Activated T-cell treated with anti-CD3 and anti-CD28 coated beads, Interleukin-2, amount 50 U/mL, for 72 hours (primary cell): ENCODE measurements at regions not wholly inside any gene's neighbourhood (a gene's known extent, or its start where the extent isn't known, plus 50 kb on each side); places are given as distances from the start of the nearest gene placed in this dataset.

ENCODE experiments used
- ATAC-seq, 2 donors: fragments of 150-1000 bp; cut with Tn5 transposase; replicated peaks in 1 of 2; 2 replicates each; pipeline ENCODE4 v1.10.0; 2021; ENCODE audit warnings: moderate library complexity in 2 of 2, mild to moderate bottlenecking in 1 of 2
- DNase-seq, 2 donors: peaks; one replicate each; pipeline ENCODE4 v3.0.0; 2021 to 2022; ENCODE audit warnings: mixed read lengths in 1 of 2
- H3K27ac Mint-ChIP-seq: one replicate; pipeline ENCODE4 v1.8.0; 2022; ENCODE audit warnings: mild to moderate bottlenecking, moderate library complexity, mixed read lengths
- H3K27me3 Mint-ChIP-seq: one replicate; pipeline ENCODE4 v1.8.0; 2022; ENCODE audit warnings: low read depth, mixed read lengths
- H3K36me3 Mint-ChIP-seq, 2 donors: one replicate each; pipeline ENCODE4 v1.8.0; 2022; ENCODE audit warnings: mixed read lengths in 2 of 2, mild to moderate bottlenecking in 1 of 2; ENCODE audit not compliant: insufficient read depth in 2 of 2
- H3K4me1 Mint-ChIP-seq: one replicate; pipeline ENCODE4 v1.8.0; 2022; ENCODE audit warnings: low read depth, mixed read lengths
- H3K4me3 Mint-ChIP-seq, 2 donors: one replicate each; pipeline ENCODE4 v1.8.0; 2022; ENCODE audit warnings: mild to moderate bottlenecking in 2 of 2, mixed read lengths in 2 of 2, moderate library complexity in 2 of 2
- H3K9me3 Mint-ChIP-seq, 2 donors: one replicate each; pipeline ENCODE4 v1.8.0; 2022; ENCODE audit warnings: mixed read lengths in 2 of 2

GRCh38 chr2:196413821-196414274 is 225.7 kb upstream of the CCDC150 start:
- H3K4me1 Mint-ChIP-seq, result peaks cover 23% of the 10 kb centered on the region
- H3K9me3 Mint-ChIP-seq, result no peaks in the 10 kb centered on the region
- ATAC-seq (no peak), DNase-seq (no peak)
- H3K36me3 Mint-ChIP-seq, result no peaks in the 10 kb centered on the region
- no peak overlapping the region for H3K4me3 Mint-ChIP-seq
- no peaks in the 10 kb centered on the region for H3K27me3 Mint-ChIP-seq
- H3K27ac Mint-ChIP-seq, result no peak overlapping the region

GRCh38 chr2:196415384-196415783 is 224.1 kb upstream of the CCDC150 start:
- H3K36me3 Mint-ChIP-seq, result no peaks in the 10 kb centered on the region
- H3K4me1 Mint-ChIP-seq, result peaks cover 23% of the 10 kb centered on the region
- peak; percentile 6 to 11 for DNase-seq
- peak; percentile 59 to 67 for ATAC-seq
- peaks cover 5% of the 10 kb centered on the region for H3K27me3 Mint-ChIP-seq
- H3K4me3 Mint-ChIP-seq, result peak overlapping the region; percentile 83 to 84
- no peak overlapping the region for H3K27ac Mint-ChIP-seq
- H3K9me3 Mint-ChIP-seq, result no peaks in the 10 kb centered on the region

GRCh38 chr2:196420143-196420542 is 219.4 kb upstream of the CCDC150 start:
- Mint-ChIP-seq H3K4me1 (peaks cover 7% of the 10 kb centered on the region), H3K4me3 (no peak overlapping the region)
- no peak for ATAC-seq

GRCh38 chr2:196421880-196422279 is 217.6 kb upstream of the CCDC150 start:
- no peak for ATAC-seq
- H3K4me1 Mint-ChIP-seq, result no peaks in the 10 kb centered on the region
- H3K4me3 Mint-ChIP-seq, result no peak overlapping the region
- H3K9me3 Mint-ChIP-seq, result no peaks in the 10 kb centered on the region
- H3K27me3 Mint-ChIP-seq, result peaks cover 5% of the 10 kb centered on the region
- no peak for DNase-seq
- H3K36me3 Mint-ChIP-seq, result no peaks in the 10 kb centered on the region
- no peak overlapping the region for H3K27ac Mint-ChIP-seq

More at GRCh38 chr2:196420143-196420542, 219.4 kb upstream of the CCDC150 start:
- no peak for DNase-seq
- no peak overlapping the region for H3K27ac Mint-ChIP-seq
- no peaks in the 10 kb centered on the region for H3K36me3 Mint-ChIP-seq
- peaks cover 5% of the 10 kb centered on the region for H3K27me3 Mint-ChIP-seq
- H3K9me3 Mint-ChIP-seq, result no peaks in the 10 kb centered on the region

- no peaks in the 10 kb centered on the region for H3K36me3 Mint-ChIP-seq
- no peak overlapping the region for H3K4me3 Mint-ChIP-seq
- no peaks in the 10 kb centered on the region for H3K4me1 Mint-ChIP-seq
- peaks cover 5% of the 10 kb centered on the region for H3K27me3 Mint-ChIP-seq
- ATAC-seq, result no peak
- no peak overlapping the region for H3K27ac Mint-ChIP-seq
- DNase-seq, result no peak
- no peaks in the 10 kb centered on the region for H3K9me3 Mint-ChIP-seq
Measured at GRCh38 chr2:196422361-196422760, 217.2 kb upstream of the CCDC150 start.

- no peak for DNase-seq
- H3K27ac Mint-ChIP-seq, result no peak overlapping the region
Measured at GRCh38 chr2:196426122-196426521, 213.4 kb upstream of the CCDC150 start.

GRCh38 chr2:196427986-196428634 is 211.4 kb upstream of the CCDC150 start:
- ATAC-seq (no peak), DNase-seq (no peak)
- H3K4me1 Mint-ChIP-seq, result no peaks in the 10 kb centered on the region
- H3K9me3 Mint-ChIP-seq, result no peaks in the 10 kb centered on the region
- no peak overlapping the region for H3K4me3 Mint-ChIP-seq
- H3K36me3 Mint-ChIP-seq, result no peaks in the 10 kb centered on the region
- H3K27ac Mint-ChIP-seq, result no peak overlapping the region
- peaks cover 14% of the 10 kb centered on the region for H3K27me3 Mint-ChIP-seq

More at GRCh38 chr2:196426122-196426521, 213.4 kb upstream of the CCDC150 start:
- Mint-ChIP-seq H3K9me3 (no peaks in the 10 kb centered on the region), H3K4me3 (no peak overlapping the region), H3K27me3 (peaks cover 14% of the 10 kb centered on the region), H3K4me1 (no peaks in the 10 kb centered on the region), H3K36me3 (no peaks in the 10 kb centered on the region)
- no peak for ATAC-seq

- Mint-ChIP-seq H3K4me1 (no peaks in the 10 kb centered on the region), H3K9me3 (no peaks in the 10 kb centered on the region), H3K4me3 (no peak overlapping the region), H3K27ac (no peak overlapping the region), H3K27me3 (peaks cover 20% of the 10 kb centered on the region), H3K36me3 (no peaks in the 10 kb centered on the region)
- no peak for ATAC-seq
- DNase-seq, result no peak
Measured at GRCh38 chr2:196431076-196431475, 208.4 kb upstream of the CCDC150 start.

GRCh38 chr2:196431957-196432356 is 207.6 kb upstream of the CCDC150 start:
- Mint-ChIP-seq H3K27ac (no peak overlapping the region), H3K36me3 (no peaks in the 10 kb centered on the region), H3K4me3 (no peak overlapping the region), H3K9me3 (no peaks in the 10 kb centered on the region), H3K27me3 (peaks cover 20% of the 10 kb centered on the region), H3K4me1 (no peaks in the 10 kb centered on the region)
- no peak for ATAC-seq
- DNase-seq, result no peak

GRCh38 chr2:196433116-196433515 is 206.4 kb upstream of the CCDC150 start:
- H3K36me3 Mint-ChIP-seq, result no peaks in the 10 kb centered on the region
- no peak overlapping the region for H3K27ac Mint-ChIP-seq
- no peak overlapping the region for H3K4me3 Mint-ChIP-seq
- H3K27me3 Mint-ChIP-seq, result peaks cover 20% of the 10 kb centered on the region
- ATAC-seq, result no peak
- no peak for DNase-seq
- H3K4me1 Mint-ChIP-seq, result no peaks in the 10 kb centered on the region
- no peaks in the 10 kb centered on the region for H3K9me3 Mint-ChIP-seq

GRCh38 chr2:196434217-196434616 is 205.3 kb upstream of the CCDC150 start:
- no peak for DNase-seq
- H3K27ac Mint-ChIP-seq, result no peak overlapping the region
- no peaks in the 10 kb centered on the region for H3K4me1 Mint-ChIP-seq
- no peak overlapping the region for H3K4me3 Mint-ChIP-seq
- no peaks in the 10 kb centered on the region for H3K9me3 Mint-ChIP-seq
- no peak for ATAC-seq
- no peaks in the 10 kb centered on the region for H3K36me3 Mint-ChIP-seq
- peaks cover 11% of the 10 kb centered on the region for H3K27me3 Mint-ChIP-seq

GRCh38 chr2:196435189-196435588 is 204.3 kb upstream of the CCDC150 start:
- ATAC-seq, result no peak
- Mint-ChIP-seq H3K27ac (no peak overlapping the region), H3K4me1 (no peaks in the 10 kb centered on the region), H3K27me3 (peaks cover 6% of the 10 kb centered on the region), H3K4me3 (no peak overlapping the region), H3K36me3 (no peaks in the 10 kb centered on the region), H3K9me3 (no peaks in the 10 kb centered on the region)
- no peak for DNase-seq

GRCh38 chr2:196437626-196438025 is 201.9 kb upstream of the CCDC150 start:
- H3K9me3 Mint-ChIP-seq, result no peaks in the 10 kb centered on the region
- H3K27me3 Mint-ChIP-seq, result peaks cover 6% of the 10 kb centered on the region
- no peak overlapping the region for H3K27ac Mint-ChIP-seq
- H3K4me1 Mint-ChIP-seq, result no peaks in the 10 kb centered on the region
- no peak for ATAC-seq
- no peak overlapping the region for H3K4me3 Mint-ChIP-seq
- H3K36me3 Mint-ChIP-seq, result no peaks in the 10 kb centered on the region
- DNase-seq, result no peak

GRCh38 chr2:196439760-196440159 is 199.8 kb upstream of the CCDC150 start:
- Mint-ChIP-seq H3K4me1 (no peaks in the 10 kb centered on the region), H3K27me3 (no peaks in the 10 kb centered on the region), H3K27ac (no peak overlapping the region), H3K9me3 (no peaks in the 10 kb centered on the region), H3K4me3 (no peak overlapping the region), H3K36me3 (no peaks in the 10 kb centered on the region)
- ATAC-seq, result no peak
- no peak for DNase-seq
